MV-4-11 (cell line): ENCODE measurements at regions not wholly inside any gene's neighbourhood (a gene's known extent, or its start where the extent isn't known, plus 50 kb on each side); places are given as distances from the start of the nearest gene placed in this dataset.
A peak's percentile ranks its signal among the peaks of the same experiment; 100 is the strongest.
"Not testable (repeated sequence)": the region's sequence is repeated elsewhere in the genome, so short reads cannot be mapped to it uniquely, and the experiment has no call there.

ENCODE experiments used
- DNase-seq: peaks from one replicate; lab custom pipeline; 2025; lab: John Stamatoyannopoulos, UW

- no peak for DNase-seq
These were observed 306.1 kb upstream of the CYRIA start for GRCh38 chr2:16971722-16972234.

- peak; percentile 7 for DNase-seq
These were observed 305.3 kb upstream of the CYRIA start for GRCh38 chr2:16970948-16971347.

GRCh38 chr2:16962505-16962904 is 296.9 kb upstream of the CYRIA start:
- no peak for DNase-seq

- no peak for DNase-seq
These were observed 294.9 kb upstream of the CYRIA start for GRCh38 chr2:16960579-16960978.

- DNase-seq = no peak
These were observed 292.6 kb upstream of the CYRIA start for GRCh38 chr2:16958266-16958665.

GRCh38 chr2:16952805-16953204 is 287.2 kb upstream of the CYRIA start:
- DNase-seq = no peak

GRCh38 chr2:16952368-16952767 is 286.7 kb upstream of the CYRIA start:
- no peak for DNase-seq

- no peak for DNase-seq
These were observed 284.8 kb upstream of the CYRIA start for GRCh38 chr2:16950436-16950835.

- DNase-seq = no peak
These were observed 283.1 kb upstream of the CYRIA start for GRCh38 chr2:16948710-16949109.

GRCh38 chr2:16948053-16948452 is 282.4 kb upstream of the CYRIA start:
- DNase-seq = no peak

GRCh38 chr2:16943279-16943958 is 277.8 kb upstream of the CYRIA start:
- DNase-seq = no peak

- DNase-seq = no peak
These were observed 274.6 kb upstream of the CYRIA start for GRCh38 chr2:16940214-16940613.

GRCh38 chr2:16939771-16940170 is 274.1 kb upstream of the CYRIA start:
- DNase-seq = no peak

- DNase-seq = no peak
These were observed 267.7 kb upstream of the CYRIA start for GRCh38 chr2:16933355-16933754.

- DNase-seq = no peak
These were observed 267.2 kb upstream of the CYRIA start for GRCh38 chr2:16932826-16933225.

- DNase-seq = no peak
These were observed 265.8 kb upstream of the CYRIA start for GRCh38 chr2:16931441-16931840.

- no peak for DNase-seq
These were observed 261.8 kb upstream of the CYRIA start for GRCh38 chr2:16927398-16927797.

- DNase-seq = no peak
These were observed 259.5 kb upstream of the CYRIA start for GRCh38 chr2:16925145-16925544.

- DNase-seq = not testable (repeated sequence)
These were observed 249.7 kb upstream of the CYRIA start for GRCh38 chr2:16915341-16915755.

GRCh38 chr2:16911746-16912145 is 246.1 kb upstream of the CYRIA start:
- DNase-seq = no peak

GRCh38 chr2:16908656-16909055 is 243.0 kb upstream of the CYRIA start:
- no peak for DNase-seq

GRCh38 chr2:16907645-16908282 is 242.1 kb upstream of the CYRIA start:
- DNase-seq = no peak

GRCh38 chr2:16905325-16905724 is 239.7 kb upstream of the CYRIA start:
- not testable (repeated sequence) for DNase-seq
